ENCODE measurements at regions not wholly inside any gene's neighbourhood (a gene's known extent, or its start where the extent isn't known, plus 50 kb on each side); places are given as distances from the start of the nearest gene placed in this dataset.

DNA sequence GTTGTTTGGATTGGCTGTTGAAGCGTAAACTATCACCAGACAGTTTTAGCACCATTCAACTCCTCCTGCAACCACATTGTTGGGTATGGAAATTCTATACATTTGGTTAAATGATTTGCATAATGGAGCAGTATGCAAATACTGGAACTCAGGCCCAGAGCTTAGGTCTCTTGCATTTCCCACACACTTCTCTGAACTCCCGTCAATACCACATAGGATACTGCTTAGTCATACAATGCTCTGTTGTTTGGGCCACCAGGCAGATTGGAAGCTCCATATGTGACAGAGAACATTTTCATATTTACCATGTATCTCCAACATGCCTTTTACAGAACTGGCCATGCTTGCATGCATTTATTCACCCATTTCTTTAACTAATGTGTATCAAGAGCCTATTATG, 78.0 kb downstream of the IFNG start:
- 100% methylated on average over 1 of the region's 2 CpGs for WGBS (ENCODE audit: insufficient coverage)
- no peaks in the 10 kb centered on the region for H3K27me3 ChIP-seq (ENCODE audit: control insufficient read depth, insufficient read depth, low read length)
- H3K27ac ChIP-seq (ENCODE audit: low read length): no peak overlapping the region
- no peak for DNase-seq
- peaks cover 4% of the 10 kb centered on the region for H3K9me3 ChIP-seq (replicated peaks; ENCODE audit: control insufficient read depth, low read depth, low read length)
- no peaks in the 10 kb centered on the region for H3K36me3 ChIP-seq (ENCODE audit: control insufficient read depth, insufficient read depth, low read length)
- H3K4me1 ChIP-seq (ENCODE audit: control insufficient read depth, insufficient read depth, low read length): no peaks in the 10 kb centered on the region
- H3K4me3 ChIP-seq (ENCODE audit: low read length): no peak overlapping the region

DNA sequence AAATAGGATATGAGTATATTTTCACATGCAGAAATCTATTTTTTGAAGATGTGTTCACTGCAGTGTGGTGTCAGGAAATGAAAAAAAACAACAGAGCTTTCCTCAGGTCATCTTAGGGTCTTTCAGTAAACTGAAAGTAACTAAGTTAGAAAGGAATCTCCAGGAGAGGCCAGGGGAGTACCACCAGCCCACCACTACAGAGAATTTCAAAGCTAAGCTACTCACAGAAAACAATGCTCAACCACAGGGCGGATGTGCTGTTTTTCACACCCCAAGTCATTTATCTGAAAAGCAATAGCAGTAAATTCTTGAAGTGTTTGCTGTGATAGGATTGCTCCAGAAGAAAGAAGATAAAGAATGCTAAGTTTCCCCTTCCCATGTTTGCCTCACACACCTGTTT, 79.0 kb downstream of the IFNG start:
- DNase-seq: no peak
- WGBS (ENCODE audit: insufficient coverage): no CpG with 5 or more reads among the region's 1 CpG
- no peak overlapping the region for H3K27ac ChIP-seq (ENCODE audit: low read length)

DNA sequence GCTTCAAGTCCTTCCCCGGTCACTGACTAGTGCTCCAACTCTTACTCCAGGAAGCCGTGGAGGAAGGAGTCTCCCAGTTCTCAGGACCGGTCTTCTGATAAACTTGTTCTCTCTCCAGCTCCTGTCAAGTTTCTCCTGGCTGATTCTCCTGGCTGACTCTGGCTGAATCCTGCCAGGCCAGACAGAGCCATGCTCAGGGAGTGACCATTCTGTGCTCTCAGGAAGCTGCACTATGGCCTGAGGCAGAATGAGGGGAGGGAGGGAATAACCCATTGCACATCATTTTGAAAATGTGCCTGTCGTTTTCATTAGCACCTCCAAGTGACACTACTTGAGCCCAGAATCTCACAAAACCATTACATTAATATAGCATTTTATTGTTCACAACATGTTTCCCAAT, 80.8 kb downstream of the IFNG start:
- H3K9me3 ChIP-seq (replicated peaks; ENCODE audit: control insufficient read depth, low read depth, low read length): peaks cover 2% of the 10 kb centered on the region
- H3K36me3 ChIP-seq (ENCODE audit: control insufficient read depth, insufficient read depth, low read length): no peaks in the 10 kb centered on the region
- H3K27ac ChIP-seq (ENCODE audit: low read length): no peak overlapping the region
- H3K4me1 ChIP-seq (ENCODE audit: control insufficient read depth, insufficient read depth, low read length): no peaks in the 10 kb centered on the region
- DNase-seq: no peak
- H3K27me3 ChIP-seq (ENCODE audit: control insufficient read depth, insufficient read depth, low read length): no peaks in the 10 kb centered on the region
- WGBS (ENCODE audit: insufficient coverage): 83% methylated on average over 3 of the region's 4 CpGs
- no peak overlapping the region for H3K4me3 ChIP-seq (ENCODE audit: low read length)

More for the DNA sequence above, 79.0 kb downstream of the IFNG start:
- H3K27me3 ChIP-seq (ENCODE audit: control insufficient read depth, insufficient read depth, low read length): no peaks in the 10 kb centered on the region
- peaks cover 4% of the 10 kb centered on the region for H3K9me3 ChIP-seq (replicated peaks; ENCODE audit: control insufficient read depth, low read depth, low read length)
- H3K4me1 ChIP-seq (ENCODE audit: control insufficient read depth, insufficient read depth, low read length): no peaks in the 10 kb centered on the region
- H3K4me3 ChIP-seq (ENCODE audit: low read length): no peak overlapping the region
- no peaks in the 10 kb centered on the region for H3K36me3 ChIP-seq (ENCODE audit: control insufficient read depth, insufficient read depth, low read length)

DNA sequence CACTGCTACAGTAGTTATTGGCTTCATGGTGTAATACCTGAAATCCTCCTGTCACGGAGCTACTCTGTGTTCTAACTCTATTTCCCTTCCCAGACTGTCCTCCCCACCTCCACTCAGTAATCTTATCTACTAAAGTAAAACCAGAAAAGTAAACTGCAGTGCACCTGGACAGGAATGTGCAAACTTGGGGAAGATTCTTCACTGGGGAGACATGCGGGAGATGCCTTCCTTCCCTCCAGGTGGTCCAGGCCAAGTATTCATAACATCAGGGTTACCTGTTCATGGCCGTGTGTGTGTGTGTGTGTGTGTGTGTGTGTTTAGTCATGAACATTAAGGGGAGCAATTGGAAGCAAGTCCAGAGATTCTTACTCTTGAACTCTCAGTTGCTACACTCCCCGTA, 84.1 kb downstream of the IFNG start:
- no peaks in the 10 kb centered on the region for H3K9me3 ChIP-seq (replicated peaks; ENCODE audit: control insufficient read depth, low read depth, low read length)
- H3K4me1 ChIP-seq (ENCODE audit: control insufficient read depth, insufficient read depth, low read length): no peaks in the 10 kb centered on the region
- H3K27ac ChIP-seq (ENCODE audit: low read length): no peak overlapping the region
- no peak for DNase-seq
- no peaks in the 10 kb centered on the region for H3K36me3 ChIP-seq (ENCODE audit: control insufficient read depth, insufficient read depth, low read length)
- no peak overlapping the region for H3K4me3 ChIP-seq (ENCODE audit: low read length)
- no peaks in the 10 kb centered on the region for H3K27me3 ChIP-seq (ENCODE audit: control insufficient read depth, insufficient read depth, low read length)
- WGBS (ENCODE audit: insufficient coverage): no CpG with 5 or more reads among the region's 4 CpGs

DNA sequence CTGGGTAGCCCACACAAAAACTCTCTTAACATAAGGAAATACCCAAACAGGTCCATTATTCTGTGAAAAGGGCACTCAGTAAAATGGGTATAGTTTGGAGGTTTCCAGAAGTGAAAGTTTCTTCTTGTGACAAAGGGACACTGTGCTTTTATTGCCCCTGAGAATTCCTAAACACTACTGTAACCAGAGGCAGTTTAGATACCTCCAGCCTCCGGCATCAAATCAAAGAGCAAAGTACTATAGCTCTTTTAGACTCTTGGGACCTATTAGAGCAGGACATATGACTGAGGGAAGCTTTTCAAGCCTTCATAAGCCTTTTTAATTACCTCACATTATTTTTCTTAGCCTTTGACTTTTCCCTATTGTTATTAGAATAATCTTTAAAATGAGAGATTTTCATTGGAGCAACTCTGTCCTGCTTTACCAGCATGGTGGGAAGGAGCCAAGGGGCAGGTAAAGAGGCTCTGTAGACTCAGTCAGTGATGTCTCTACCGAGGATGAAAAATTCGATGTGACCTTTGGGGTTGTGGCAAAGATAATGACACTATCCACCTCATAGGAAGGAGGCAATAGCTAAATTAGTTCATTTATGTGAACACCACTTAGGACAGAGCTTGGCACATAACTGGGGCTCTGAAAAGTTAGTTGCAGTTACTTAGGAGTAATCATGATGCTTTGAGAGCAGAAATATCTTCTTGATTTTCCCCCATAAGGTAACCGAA, 85.1 kb downstream of the IFNG start:
- Histone ChIP-seq H3K4me1 (ENCODE audit: control insufficient read depth, insufficient read depth, low read length) (no peaks in the 10 kb centered on the region), H3K9me3 (replicated peaks; ENCODE audit: control insufficient read depth, low read depth, low read length) (no peaks in the 10 kb centered on the region), H3K27ac (ENCODE audit: low read length) (no peak overlapping the region), H3K27me3 (ENCODE audit: control insufficient read depth, insufficient read depth, low read length) (no peaks in the 10 kb centered on the region), H3K4me3 (ENCODE audit: low read length) (no peak overlapping the region), H3K36me3 (ENCODE audit: control insufficient read depth, insufficient read depth, low read length) (no peaks in the 10 kb centered on the region)
- DNase-seq: no peak
- WGBS (ENCODE audit: insufficient coverage): no CpG with 5 or more reads among the region's 4 CpGs

DNA sequence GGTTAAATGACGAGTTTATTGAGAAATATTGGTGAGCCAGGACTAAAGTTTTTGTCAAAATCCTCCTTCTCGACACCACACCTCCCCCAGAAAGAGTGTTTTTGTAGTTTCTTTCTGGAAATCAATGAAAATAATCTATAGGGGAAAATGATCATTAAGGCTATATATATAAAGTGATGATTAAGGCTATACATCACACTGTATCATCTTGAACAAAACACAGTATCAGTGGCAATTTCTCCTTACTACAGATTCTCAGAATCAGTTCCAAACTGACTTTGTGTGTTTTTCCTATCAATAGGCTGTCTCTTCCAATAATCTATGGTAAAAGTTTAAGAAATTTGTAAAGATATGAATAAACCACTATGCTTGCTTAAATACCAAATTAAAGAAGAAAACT, 81.7 kb downstream of the IFNG-AS1 start:
- Histone ChIP-seq H3K4me3 (ENCODE audit: low read length) (no peak overlapping the region), H3K27me3 (ENCODE audit: control insufficient read depth, insufficient read depth, low read length) (no peaks in the 10 kb centered on the region), H3K27ac (ENCODE audit: low read length) (no peak overlapping the region), H3K36me3 (ENCODE audit: control insufficient read depth, insufficient read depth, low read length) (no peaks in the 10 kb centered on the region), H3K4me1 (ENCODE audit: control insufficient read depth, insufficient read depth, low read length) (no peaks in the 10 kb centered on the region), H3K9me3 (replicated peaks; ENCODE audit: control insufficient read depth, low read depth, low read length) (peaks cover 6% of the 10 kb centered on the region)
- WGBS (ENCODE audit: insufficient coverage): no CpG with 5 or more reads among the region's 2 CpGs
- DNase-seq: no peak
